ENCODE measurements at regions not wholly inside any gene's neighbourhood (a gene's known extent, or its start where the extent isn't known, plus 50 kb on each side); places are given as distances from the start of the nearest gene placed in this dataset.

- Histone ChIP-seq H3K27ac (no peak overlapping the region), H3K27me3 (no peaks in the 10 kb centered on the region), H3K36me3 (no peaks in the 10 kb centered on the region), H3K4me1 (no peaks in the 10 kb centered on the region), H3K9me3 (no peaks in the 10 kb centered on the region), H3K4me3 (no peak overlapping the region)
- intact Hi-C loops (cut with DNase I; ENCODE audit: low total_unique reads): no loop called here
- TF ChIP-seq CTCF (IDR thresholded peaks at IDR 0.05) (no peak), POLR2A (IDR thresholded peaks at IDR 0.05) (no peak)
- no peak for DNase-seq
Measured at GRCh38 chr18:27763936-27764335, 413.0 kb downstream of the CDH2 start.

- H3K9me3 ChIP-seq: no peaks in the 10 kb centered on the region
- H3K36me3 ChIP-seq: no peaks in the 10 kb centered on the region
- DNase-seq: no peak
- no peak overlapping the region for H3K4me3 ChIP-seq
- no peaks in the 10 kb centered on the region for H3K4me1 ChIP-seq
- no peak overlapping the region for H3K27ac ChIP-seq
- TF ChIP-seq CTCF (IDR thresholded peaks at IDR 0.05) (no peak), POLR2A (IDR thresholded peaks at IDR 0.05) (no peak)
- no peaks in the 10 kb centered on the region for H3K27me3 ChIP-seq
- intact Hi-C loops (cut with DNase I; ENCODE audit: low total_unique reads): no loop called here
Measured at GRCh38 chr18:27763341-27763740, 413.6 kb downstream of the CDH2 start.

DNA sequence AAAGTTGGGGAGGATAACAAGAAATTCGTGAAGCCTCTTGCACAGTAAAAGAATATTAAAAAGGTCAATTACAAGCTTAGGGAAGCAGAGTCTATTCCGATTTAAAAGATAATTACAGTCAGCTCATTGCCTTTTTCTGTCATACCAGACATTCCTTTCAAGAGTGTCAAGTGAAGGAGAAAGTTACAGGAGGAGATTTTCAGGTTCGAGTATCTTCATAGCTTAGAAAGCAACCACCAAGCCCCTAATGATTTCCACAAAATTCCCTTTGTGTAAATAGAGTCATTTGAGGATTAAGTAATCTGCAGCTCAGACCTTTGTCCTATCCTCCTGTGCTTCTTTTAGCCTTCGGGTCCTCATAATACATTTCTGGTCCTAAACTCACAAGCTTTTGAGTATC lies 414.9 kb downstream of the CDH2 start:
- no peaks in the 10 kb centered on the region for H3K36me3 ChIP-seq
- H3K27me3 ChIP-seq: no peaks in the 10 kb centered on the region
- TF ChIP-seq POLR2A (IDR thresholded peaks at IDR 0.05): no peak
- TF ChIP-seq CTCF (IDR thresholded peaks at IDR 0.05): no peak
- no peaks in the 10 kb centered on the region for H3K9me3 ChIP-seq
- no peaks in the 10 kb centered on the region for H3K4me1 ChIP-seq
- H3K4me3 ChIP-seq: no peak overlapping the region
- H3K27ac ChIP-seq: no peak overlapping the region
- intact Hi-C loops (cut with DNase I; ENCODE audit: low total_unique reads): no loop called here
- DNase-seq: no peak

DNA sequence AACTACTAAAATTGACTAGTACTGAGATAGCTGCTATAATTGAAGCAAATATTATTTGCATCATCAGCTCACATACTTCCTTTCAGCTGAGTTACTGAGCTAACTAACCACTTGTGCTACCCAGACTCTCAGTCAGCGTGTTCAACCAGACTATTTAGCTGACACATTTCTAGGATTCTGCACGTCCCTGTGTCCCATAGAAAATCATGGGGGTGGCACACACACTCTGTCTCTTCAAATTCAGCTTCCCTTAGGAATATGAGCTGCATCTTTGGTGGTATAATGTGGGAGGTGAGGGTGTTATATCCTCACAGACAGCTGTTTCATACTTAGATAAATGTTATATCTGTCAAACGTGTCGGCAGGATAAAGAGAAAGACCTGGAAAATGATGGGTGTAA lies 424.0 kb downstream of the CDH2 start:
- TF ChIP-seq POLR2A (IDR thresholded peaks at IDR 0.05): no peak
- TF ChIP-seq CTCF (IDR thresholded peaks at IDR 0.05): no peak
- DNase-seq: no peak
- intact Hi-C loops (cut with DNase I; ENCODE audit: low total_unique reads): no loop called here
- Histone ChIP-seq H3K27me3 (no peaks in the 10 kb centered on the region), H3K4me1 (no peaks in the 10 kb centered on the region), H3K27ac (no peak overlapping the region), H3K4me3 (no peak overlapping the region), H3K36me3 (no peaks in the 10 kb centered on the region), H3K9me3 (no peaks in the 10 kb centered on the region)

DNA sequence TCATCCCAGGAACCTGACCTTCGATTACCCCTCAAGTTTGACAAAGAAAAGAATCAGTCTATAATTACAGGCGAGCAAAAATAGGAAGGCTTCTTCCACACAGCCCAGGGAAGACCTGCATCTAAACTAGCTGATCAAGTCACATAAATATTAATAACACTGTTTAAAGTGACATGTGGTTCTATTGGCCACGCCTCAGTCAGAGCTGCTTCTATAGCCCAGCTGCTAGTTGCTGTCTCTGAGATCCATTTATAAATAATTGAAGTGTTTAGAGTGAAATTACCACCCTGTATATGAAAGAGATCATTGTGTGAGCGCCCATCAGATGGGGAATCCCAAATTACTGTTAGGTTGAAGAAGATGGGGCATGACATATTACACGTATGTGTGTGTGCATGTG lies 426.0 kb downstream of the CDH2 start:
- Histone ChIP-seq H3K27me3 (no peaks in the 10 kb centered on the region), H3K4me3 (no peak overlapping the region), H3K9me3 (no peaks in the 10 kb centered on the region), H3K36me3 (no peaks in the 10 kb centered on the region), H3K4me1 (no peaks in the 10 kb centered on the region), H3K27ac (no peak overlapping the region)
- TF ChIP-seq CTCF (IDR thresholded peaks at IDR 0.05): no peak
- TF ChIP-seq POLR2A (IDR thresholded peaks at IDR 0.05): no peak
- intact Hi-C loops (cut with DNase I; ENCODE audit: low total_unique reads): no loop called here
- DNase-seq: no peak

Data from uterus (tissue), 3 donors.